ENCODE measurements at regions not wholly inside any gene's neighbourhood (a gene's known extent, or its start where the extent isn't known, plus 50 kb on each side); places are given as distances from the start of the nearest gene placed in this dataset.

DNA sequence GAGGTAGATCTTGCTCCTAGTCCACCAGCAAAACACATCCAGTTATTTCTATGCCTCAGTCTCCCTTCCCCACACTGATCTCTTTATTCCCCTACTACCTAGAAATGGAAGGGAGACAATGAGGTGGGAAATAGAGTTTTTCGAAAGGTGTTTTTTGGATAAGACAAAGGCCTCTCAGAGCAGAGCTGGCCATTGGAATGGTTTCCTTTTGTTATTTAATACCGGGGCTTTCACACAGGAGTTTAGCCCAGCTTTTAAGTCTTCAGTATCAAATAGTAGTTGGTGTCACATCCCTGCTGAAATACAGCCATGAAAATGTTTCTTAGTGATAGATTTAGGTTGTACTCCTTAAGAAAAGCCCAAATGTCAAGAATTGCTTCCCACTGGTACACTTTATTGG lies 65.4 kb upstream of the B3GAT1 start:
- TF ChIP-seq, protein P1, sequence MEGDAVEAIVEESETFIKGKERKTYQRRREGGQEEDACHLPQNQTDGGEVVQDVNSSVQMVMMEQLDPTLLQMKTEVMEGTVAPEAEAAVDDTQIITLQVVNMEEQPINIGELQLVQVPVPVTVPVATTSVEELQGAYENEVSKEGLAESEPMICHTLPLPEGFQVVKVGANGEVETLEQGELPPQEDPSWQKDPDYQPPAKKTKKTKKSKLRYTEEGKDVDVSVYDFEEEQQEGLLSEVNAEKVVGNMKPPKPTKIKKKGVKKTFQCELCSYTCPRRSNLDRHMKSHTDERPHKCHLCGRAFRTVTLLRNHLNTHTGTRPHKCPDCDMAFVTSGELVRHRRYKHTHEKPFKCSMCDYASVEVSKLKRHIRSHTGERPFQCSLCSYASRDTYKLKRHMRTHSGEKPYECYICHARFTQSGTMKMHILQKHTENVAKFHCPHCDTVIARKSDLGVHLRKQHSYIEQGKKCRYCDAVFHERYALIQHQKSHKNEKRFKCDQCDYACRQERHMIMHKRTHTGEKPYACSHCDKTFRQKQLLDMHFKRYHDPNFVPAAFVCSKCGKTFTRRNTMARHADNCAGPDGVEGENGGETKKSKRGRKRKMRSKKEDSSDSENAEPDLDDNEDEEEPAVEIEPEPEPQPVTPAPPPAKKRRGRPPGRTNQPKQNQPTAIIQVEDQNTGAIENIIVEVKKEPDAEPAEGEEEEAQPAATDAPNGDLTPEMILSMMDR (IDR thresholded peaks at IDR 0.05) = no peak
- no peak for TF ChIP-seq POLR2A (IDR thresholded peaks at IDR 0.05)

All from prostate gland (tissue), 2 donors.